GM23248 (cell line): ENCODE measurements at regions not wholly inside any gene's neighbourhood (a gene's known extent, or its start where the extent isn't known, plus 50 kb on each side); places are given as distances from the start of the nearest gene placed in this dataset.

Experiments used
- EZH2 ChIP-seq: fragments of 200-600 bp; sonication (generic); IDR thresholded peaks from 2 replicates; pipeline ENCODE4 v1.6.1; 2018; ENCODE audit warnings: antibody characterized with exemption, mild to moderate bottlenecking; ENCODE audit not compliant: insufficient read depth, poor library complexity, severe bottlenecking
- EZH2phosphoT487 ChIP-seq: fragments of 200-600 bp; sonication (generic); IDR thresholded peaks from 2 replicates; pipeline ENCODE4 v1.6.1; 2018; ENCODE audit warnings: antibody characterized with exemption, moderate library complexity, mild to moderate bottlenecking, low read depth; ENCODE audit not compliant: insufficient read depth

- TF ChIP-seq EZH2 (no peak), EZH2phosphoT487 (no peak)
Measured at GRCh38 chr10:2106641-2107040, 369.3 kb upstream of the ADARB2 start.
